ENCODE measurements at regions not wholly inside any gene's neighbourhood (a gene's known extent, or its start where the extent isn't known, plus 50 kb on each side); places are given as distances from the start of the nearest gene placed in this dataset.
"Not testable (repeated sequence)": the region's sequence is repeated elsewhere in the genome, so short reads cannot be mapped to it uniquely, and the experiment has no call there.

DNA sequence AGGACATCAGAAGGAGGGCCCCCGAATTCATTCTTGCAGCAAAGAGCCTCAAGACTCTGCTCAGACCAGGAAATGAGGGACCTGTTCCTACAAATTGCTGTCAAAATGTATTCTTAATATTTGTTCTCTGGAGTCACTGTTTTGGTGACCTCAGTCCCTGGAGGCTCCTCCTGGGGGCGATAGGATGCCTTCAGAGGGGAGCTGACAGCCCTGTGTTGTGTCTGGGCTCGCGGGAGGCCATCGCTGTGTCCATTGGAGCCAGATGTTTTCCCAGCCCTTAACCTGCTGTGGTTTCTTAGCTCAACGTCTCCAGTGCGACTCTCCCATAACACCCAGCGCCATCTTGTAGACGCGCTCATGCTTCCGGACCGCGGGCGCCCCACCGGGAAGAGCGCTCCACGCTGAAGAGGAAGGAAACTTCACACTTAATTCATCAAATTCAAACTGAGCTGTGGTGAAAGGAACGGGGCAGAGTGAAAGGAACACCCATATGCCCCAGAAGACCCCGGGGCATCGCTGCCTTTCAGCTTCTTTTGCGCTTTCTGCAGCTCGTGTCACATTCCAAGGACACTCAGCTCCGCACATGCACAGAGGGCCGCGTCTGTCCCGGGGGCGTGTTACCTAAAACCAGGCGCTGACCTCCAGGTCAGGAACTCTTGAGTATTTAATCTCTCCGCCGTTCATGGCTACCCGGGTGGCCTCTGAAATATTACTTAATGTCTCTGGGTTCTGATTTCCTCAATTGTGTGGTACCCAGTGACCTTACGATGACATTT, 112.3 kb upstream of the GDNF start:
- H3K79me2 ChIP-seq (ENCODE audit: insufficient read depth, low read depth, low read length): no peaks in the 10 kb centered on the region
- BruUV-seq (replicated peaks): no TSS peak
- H3K4me2 ChIP-seq (ENCODE audit: low read length): no peak overlapping the region
- H3K27ac ChIP-seq (ENCODE audit: low read depth, low read length, poor library complexity, severe bottlenecking): no peak overlapping the region
- no peak overlapping the region for H3K4me3 ChIP-seq (ENCODE audit: low read depth, low read length, poor library complexity, severe bottlenecking)
- no peak for DNase-seq (ENCODE audit: low spot score)
- H4K20me1 ChIP-seq (ENCODE audit: insufficient read depth, low read length): no peaks in the 10 kb centered on the region
- TF ChIP-seq, protein P1, sequence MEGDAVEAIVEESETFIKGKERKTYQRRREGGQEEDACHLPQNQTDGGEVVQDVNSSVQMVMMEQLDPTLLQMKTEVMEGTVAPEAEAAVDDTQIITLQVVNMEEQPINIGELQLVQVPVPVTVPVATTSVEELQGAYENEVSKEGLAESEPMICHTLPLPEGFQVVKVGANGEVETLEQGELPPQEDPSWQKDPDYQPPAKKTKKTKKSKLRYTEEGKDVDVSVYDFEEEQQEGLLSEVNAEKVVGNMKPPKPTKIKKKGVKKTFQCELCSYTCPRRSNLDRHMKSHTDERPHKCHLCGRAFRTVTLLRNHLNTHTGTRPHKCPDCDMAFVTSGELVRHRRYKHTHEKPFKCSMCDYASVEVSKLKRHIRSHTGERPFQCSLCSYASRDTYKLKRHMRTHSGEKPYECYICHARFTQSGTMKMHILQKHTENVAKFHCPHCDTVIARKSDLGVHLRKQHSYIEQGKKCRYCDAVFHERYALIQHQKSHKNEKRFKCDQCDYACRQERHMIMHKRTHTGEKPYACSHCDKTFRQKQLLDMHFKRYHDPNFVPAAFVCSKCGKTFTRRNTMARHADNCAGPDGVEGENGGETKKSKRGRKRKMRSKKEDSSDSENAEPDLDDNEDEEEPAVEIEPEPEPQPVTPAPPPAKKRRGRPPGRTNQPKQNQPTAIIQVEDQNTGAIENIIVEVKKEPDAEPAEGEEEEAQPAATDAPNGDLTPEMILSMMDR (conservative IDR thresholded peaks at IDR 0.05; ENCODE audit: low read length): no peak
- no peak for TF ChIP-seq EZH2phosphoT487 (IDR thresholded peaks at IDR 0.05; ENCODE audit: borderline replicate concordance, low read depth, low read length)
- H3K9me3 ChIP-seq (ENCODE audit: low read length): no peaks in the 10 kb centered on the region
- H3K36me3 ChIP-seq (ENCODE audit: insufficient read depth, low read length): no peaks in the 10 kb centered on the region
- H3K9me2 ChIP-seq (ENCODE audit: insufficient read depth, low read length): no peaks in the 10 kb centered on the region
- H2AFZ ChIP-seq (ENCODE audit: low read length): no peak overlapping the region
- ChIA-PET CTCF (ENCODE audit: unreplicated experiment) (no interaction called here), POLR2A (no interaction called here)
- intact Hi-C loops (cut with micrococcal nuclease; ENCODE audit: unreplicated experiment): no loop called here
- H3K4me1 ChIP-seq (ENCODE audit: insufficient read depth, low read length, poor library complexity, severe bottlenecking): no peaks in the 10 kb centered on the region

DNA sequence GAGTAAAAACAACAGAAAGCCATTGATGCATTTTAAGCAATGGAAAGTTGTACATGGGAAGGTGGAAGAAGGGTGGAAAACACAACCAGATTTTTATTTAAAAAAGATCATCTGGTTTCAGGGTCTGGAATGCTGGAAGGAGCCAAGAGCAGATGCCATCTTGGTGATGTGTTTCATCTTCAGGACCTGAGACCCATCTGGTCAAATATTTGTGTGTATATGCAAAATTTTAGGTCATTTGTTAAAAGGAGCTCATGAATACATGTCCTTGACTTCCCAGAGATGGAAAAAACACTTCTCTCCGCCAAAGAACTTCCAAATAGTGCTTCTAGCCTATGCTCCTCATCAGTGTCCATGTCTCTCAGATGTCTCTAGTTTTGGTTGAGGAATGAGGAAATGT, 110.6 kb upstream of the GDNF start:
- no TSS peak for BruUV-seq (replicated peaks)
- ChIA-PET CTCF (ENCODE audit: unreplicated experiment) (no interaction called here), POLR2A (no interaction called here)
- Histone ChIP-seq H3K4me1 (ENCODE audit: insufficient read depth, low read length, poor library complexity, severe bottlenecking) (no peaks in the 10 kb centered on the region), H3K9me3 (ENCODE audit: low read length) (no peaks in the 10 kb centered on the region), H3K9me2 (ENCODE audit: insufficient read depth, low read length) (no peaks in the 10 kb centered on the region), H3K36me3 (ENCODE audit: insufficient read depth, low read length) (no peaks in the 10 kb centered on the region), H2AFZ (ENCODE audit: low read length) (no peak overlapping the region), H3K4me2 (ENCODE audit: low read length) (no peak overlapping the region), H3K79me2 (ENCODE audit: insufficient read depth, low read depth, low read length) (no peaks in the 10 kb centered on the region), H4K20me1 (ENCODE audit: insufficient read depth, low read length) (no peaks in the 10 kb centered on the region), H3K4me3 (ENCODE audit: low read depth, low read length, poor library complexity, severe bottlenecking) (no peak overlapping the region), H3K27ac (ENCODE audit: low read depth, low read length, poor library complexity, severe bottlenecking) (no peak overlapping the region)
- DNase-seq (ENCODE audit: low spot score): no peak
- intact Hi-C loops (cut with micrococcal nuclease; ENCODE audit: unreplicated experiment): no loop called here
- TF ChIP-seq, protein P1 (conservative IDR thresholded peaks at IDR 0.05; ENCODE audit: low read length): no peak
- no peak for TF ChIP-seq EZH2phosphoT487 (IDR thresholded peaks at IDR 0.05; ENCODE audit: borderline replicate concordance, low read depth, low read length)

DNA sequence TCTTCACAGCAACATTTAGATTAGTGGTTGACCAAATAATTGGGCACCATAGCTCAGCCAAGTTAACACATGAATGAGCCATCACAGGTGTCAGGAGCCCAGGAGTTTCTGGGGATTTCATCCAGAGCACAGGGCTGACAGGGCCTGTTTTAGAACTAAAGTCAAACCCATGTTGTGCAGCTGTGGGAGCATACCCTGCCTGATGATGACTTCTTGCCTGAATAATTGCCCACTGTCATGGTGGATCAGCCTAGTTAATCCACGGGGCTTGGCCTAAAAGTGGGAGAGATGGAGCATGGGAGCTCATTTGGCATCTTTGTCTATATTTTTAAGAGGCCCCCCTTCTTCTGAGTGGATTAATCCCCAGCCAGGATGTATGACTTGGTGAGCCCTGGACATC, 105.6 kb upstream of the GDNF start:
- Histone ChIP-seq H2AFZ (ENCODE audit: low read length) (no peak overlapping the region), H3K4me1 (ENCODE audit: insufficient read depth, low read length, poor library complexity, severe bottlenecking) (no peaks in the 10 kb centered on the region), H4K20me1 (ENCODE audit: insufficient read depth, low read length) (no peaks in the 10 kb centered on the region), H3K9me3 (ENCODE audit: low read length) (no peaks in the 10 kb centered on the region), H3K4me3 (ENCODE audit: low read depth, low read length, poor library complexity, severe bottlenecking) (no peak overlapping the region), H3K79me2 (ENCODE audit: insufficient read depth, low read depth, low read length) (no peaks in the 10 kb centered on the region), H3K9me2 (ENCODE audit: insufficient read depth, low read length) (no peaks in the 10 kb centered on the region), H3K27ac (ENCODE audit: low read depth, low read length, poor library complexity, severe bottlenecking) (no peak overlapping the region), H3K4me2 (ENCODE audit: low read length) (no peak overlapping the region), H3K36me3 (ENCODE audit: insufficient read depth, low read length) (no peaks in the 10 kb centered on the region)
- TF ChIP-seq, protein P1 (conservative IDR thresholded peaks at IDR 0.05; ENCODE audit: low read length): no peak
- no peak for TF ChIP-seq EZH2phosphoT487 (IDR thresholded peaks at IDR 0.05; ENCODE audit: borderline replicate concordance, low read depth, low read length)
- no peak for DNase-seq (ENCODE audit: low spot score)
- intact Hi-C loops (cut with micrococcal nuclease; ENCODE audit: unreplicated experiment): no loop called here
- BruUV-seq (replicated peaks): no TSS peak
- ChIA-PET POLR2A (interaction anchor here (0.9 kb wide), 1 partner anchor 18 kb away, joined by 3 read pairs; no protein-coding TSS in a partner anchor), CTCF (ENCODE audit: unreplicated experiment) (no interaction called here)

DNA sequence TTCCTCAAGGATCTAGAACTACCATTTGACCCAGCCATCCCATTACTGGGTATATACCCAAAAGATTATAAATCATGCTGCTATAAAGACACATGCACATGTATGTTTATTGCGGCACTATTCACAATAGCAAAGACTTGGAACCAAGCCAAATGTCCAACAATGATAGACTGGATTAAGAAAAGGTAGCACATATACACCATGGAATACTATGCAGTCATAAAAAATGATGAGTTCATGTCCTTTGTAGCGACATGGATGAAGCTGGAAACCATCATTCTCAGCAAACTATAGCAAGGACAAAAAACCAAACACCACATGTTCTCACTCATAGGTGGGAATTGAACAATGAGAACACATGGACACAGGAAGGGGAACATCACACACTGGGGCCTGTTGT, 103.3 kb upstream of the GDNF start:
- H4K20me1 ChIP-seq (ENCODE audit: insufficient read depth, low read length); BruUV-seq (replicated peaks); DNase-seq (ENCODE audit: low spot score); H2AFZ ChIP-seq (ENCODE audit: low read length); H3K36me3 ChIP-seq (ENCODE audit: insufficient read depth, low read length); intact Hi-C loops (cut with micrococcal nuclease; ENCODE audit: unreplicated experiment); H3K9me3 ChIP-seq (ENCODE audit: low read length); H3K27ac ChIP-seq (ENCODE audit: low read depth, low read length, poor library complexity, severe bottlenecking); CTCF ChIA-PET (ENCODE audit: unreplicated experiment); POLR2A ChIA-PET; H3K4me1 ChIP-seq (ENCODE audit: insufficient read depth, low read length, poor library complexity, severe bottlenecking); H3K9me2 ChIP-seq (ENCODE audit: insufficient read depth, low read length); H3K4me2 ChIP-seq (ENCODE audit: low read length); H3K4me3 ChIP-seq (ENCODE audit: low read depth, low read length, poor library complexity, severe bottlenecking); H3K79me2 ChIP-seq (ENCODE audit: insufficient read depth, low read depth, low read length): not testable (repeated sequence)

All from OCI-LY7 (cell line).